ENCODE measurements at regions not wholly inside any gene's neighbourhood (a gene's known extent, or its start where the extent isn't known, plus 50 kb on each side); places are given as distances from the start of the nearest gene placed in this dataset.
"Not testable (repeated sequence)": the region's sequence is repeated elsewhere in the genome, so short reads cannot be mapped to it uniquely, and the experiment has no call there.

DNA sequence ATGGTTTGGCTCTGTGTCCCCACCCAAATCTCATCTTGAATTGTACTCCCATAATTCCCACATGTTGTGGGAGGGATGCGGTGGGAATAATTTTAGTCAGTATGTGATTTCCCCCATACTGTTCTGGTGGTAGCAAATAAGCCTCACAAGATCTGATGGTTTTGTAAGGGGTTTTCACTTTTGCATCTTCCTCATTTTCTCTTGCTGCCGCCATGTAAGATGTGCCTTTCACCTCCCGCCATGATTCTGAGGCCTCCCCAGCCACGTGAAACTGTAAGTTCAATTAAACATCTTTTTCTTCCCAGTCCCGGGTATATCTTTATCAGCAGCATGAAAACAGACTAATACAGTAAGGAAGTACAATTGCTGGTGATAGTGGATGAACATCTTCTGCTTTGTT is 269.9 kb upstream of the NR2F2 start:
- TF ChIP-seq, protein P1, sequence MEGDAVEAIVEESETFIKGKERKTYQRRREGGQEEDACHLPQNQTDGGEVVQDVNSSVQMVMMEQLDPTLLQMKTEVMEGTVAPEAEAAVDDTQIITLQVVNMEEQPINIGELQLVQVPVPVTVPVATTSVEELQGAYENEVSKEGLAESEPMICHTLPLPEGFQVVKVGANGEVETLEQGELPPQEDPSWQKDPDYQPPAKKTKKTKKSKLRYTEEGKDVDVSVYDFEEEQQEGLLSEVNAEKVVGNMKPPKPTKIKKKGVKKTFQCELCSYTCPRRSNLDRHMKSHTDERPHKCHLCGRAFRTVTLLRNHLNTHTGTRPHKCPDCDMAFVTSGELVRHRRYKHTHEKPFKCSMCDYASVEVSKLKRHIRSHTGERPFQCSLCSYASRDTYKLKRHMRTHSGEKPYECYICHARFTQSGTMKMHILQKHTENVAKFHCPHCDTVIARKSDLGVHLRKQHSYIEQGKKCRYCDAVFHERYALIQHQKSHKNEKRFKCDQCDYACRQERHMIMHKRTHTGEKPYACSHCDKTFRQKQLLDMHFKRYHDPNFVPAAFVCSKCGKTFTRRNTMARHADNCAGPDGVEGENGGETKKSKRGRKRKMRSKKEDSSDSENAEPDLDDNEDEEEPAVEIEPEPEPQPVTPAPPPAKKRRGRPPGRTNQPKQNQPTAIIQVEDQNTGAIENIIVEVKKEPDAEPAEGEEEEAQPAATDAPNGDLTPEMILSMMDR (IDR thresholded peaks at IDR 0.05; ENCODE audit: control extremely low read depth in 1 of 3, insufficient read depth in 1 of 3, low read depth in 1 of 3, low read length in 3 of 3), result not testable (repeated sequence)
- not testable (repeated sequence) for TF ChIP-seq POLR2A (IDR thresholded peaks at IDR 0.05; ENCODE audit: control extremely low read depth in 1 of 2, low read depth in 2 of 2, low read length in 2 of 2); EZH2 (IDR thresholded peaks at IDR 0.05; ENCODE audit: low read depth, low read length, severe bottlenecking); TAF1 (IDR thresholded peaks at IDR 0.05; ENCODE audit: low read depth, low read length); CHD1 (IDR thresholded peaks at IDR 0.05; ENCODE audit: low read depth, low read length); TBP (IDR thresholded peaks at IDR 0.05; ENCODE audit: low read depth, low read length)
- TF ChIP-seq, protein P2, sequence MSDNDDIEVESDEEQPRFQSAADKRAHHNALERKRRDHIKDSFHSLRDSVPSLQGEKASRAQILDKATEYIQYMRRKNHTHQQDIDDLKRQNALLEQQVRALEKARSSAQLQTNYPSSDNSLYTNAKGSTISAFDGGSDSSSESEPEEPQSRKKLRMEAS (IDR thresholded peaks at IDR 0.05), result not testable (repeated sequence)

Data from H1 (cell line).